HG03196 (cell line): ENCODE measurements at regions not wholly inside any gene's neighbourhood (a gene's known extent, or its start where the extent isn't known, plus 50 kb on each side); places are given as distances from the start of the nearest gene placed in this dataset.
"Not testable (repeated sequence)": the region's sequence is repeated elsewhere in the genome, so short reads cannot be mapped to it uniquely, and the experiment has no call there.

Experiments used
- ATAC-seq: cut with Tn5 transposase; IDR thresholded peaks from one replicate; pipeline ENCODE4 v1.9.1; 2021; ENCODE audit not compliant: unreplicated experiment

DNA sequence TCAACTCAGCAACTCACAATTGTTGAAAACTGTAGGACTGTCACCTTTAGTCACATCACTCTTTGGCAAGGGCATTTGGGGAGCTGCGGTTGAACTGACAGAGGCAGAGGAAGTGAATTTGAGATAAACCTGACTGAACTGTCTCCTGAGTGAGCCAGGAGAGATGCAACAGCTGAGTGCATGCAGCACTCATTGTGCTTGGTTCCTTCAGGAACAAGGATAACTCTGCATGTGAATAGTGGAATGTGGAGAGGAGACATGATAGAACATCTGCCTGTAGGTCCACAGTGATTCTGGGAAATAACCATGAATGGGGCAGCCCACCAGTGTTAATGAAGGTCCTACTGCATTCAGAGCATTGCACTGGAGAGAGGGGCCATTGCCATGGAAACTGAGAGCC, 494.7 kb downstream of the STK39 start:
- ATAC-seq: no peak

DNA sequence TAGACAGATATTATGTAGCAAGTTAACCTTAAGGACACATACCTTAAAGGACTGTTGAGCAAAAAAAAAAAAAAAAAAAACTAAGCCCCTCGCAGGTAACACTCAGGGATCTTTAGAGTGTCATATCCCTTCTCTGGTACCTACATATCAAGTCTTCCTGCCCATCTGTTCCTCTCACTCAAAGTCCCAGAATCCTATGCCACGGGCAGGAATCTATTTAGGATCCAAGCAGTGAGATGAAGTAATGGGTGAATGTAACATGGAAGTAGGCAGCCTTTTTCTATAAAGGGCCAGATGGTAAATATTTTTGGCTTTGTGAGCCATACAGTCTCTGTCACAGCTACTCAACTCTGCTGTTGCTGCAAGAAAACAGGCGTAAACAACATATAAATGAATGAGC, 496.7 kb downstream of the STK39 start:
- no peak for ATAC-seq

GRCh38 chr2:167749660-167750059, 497.7 kb downstream of the STK39 start:
- ATAC-seq: no peak

GRCh38 chr2:167749016-167749415, 498.4 kb downstream of the STK39 start:
- ATAC-seq: no peak

DNA sequence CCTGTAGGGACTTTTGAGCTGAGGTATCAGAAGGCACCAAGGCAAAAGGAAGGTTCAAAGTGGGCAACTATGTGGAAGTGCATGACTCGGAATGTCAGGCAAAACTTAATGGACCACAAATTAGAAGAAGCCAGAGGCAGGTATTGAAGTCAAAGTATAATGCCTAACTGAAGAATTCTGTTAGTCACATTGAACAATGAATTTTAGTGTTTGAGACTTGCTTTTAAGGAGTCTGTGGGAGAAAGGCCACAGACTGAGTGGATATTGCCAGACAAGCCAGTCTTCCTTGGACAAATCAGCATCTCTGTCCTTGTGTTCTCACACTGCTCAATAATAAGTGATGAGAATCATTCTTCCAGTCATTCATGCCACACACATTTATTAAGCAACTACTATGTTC, 498.9 kb downstream of the STK39 start:
- ATAC-seq: no peak

DNA sequence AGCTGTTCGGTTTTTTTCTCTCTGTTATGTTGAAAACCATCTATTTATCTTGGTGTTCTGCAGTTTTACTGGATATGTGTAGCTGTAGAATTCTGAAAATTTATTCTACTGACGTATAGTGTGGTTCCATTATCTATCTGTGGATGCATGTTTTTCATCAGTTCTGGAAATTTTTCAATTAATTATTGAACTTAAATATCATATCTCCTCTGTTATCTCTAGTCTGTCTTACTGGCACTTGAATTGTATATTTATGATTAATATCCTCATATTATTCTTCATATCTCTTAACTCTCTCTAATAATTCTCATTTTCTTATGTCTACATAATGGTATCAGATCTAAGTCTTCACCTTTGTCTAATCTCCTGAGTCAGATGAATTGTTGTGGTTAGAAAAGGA, 501.7 kb downstream of the STK39 start:
- no peak for ATAC-seq

GRCh38 chr2:167739921-167740320, 507.5 kb downstream of the STK39 start:
- ATAC-seq: not testable (repeated sequence)

GRCh38 chr2:167733747-167734146, 513.6 kb downstream of the STK39 start:
- ATAC-seq: no peak

GRCh38 chr2:167732326-167732725, 515.1 kb downstream of the STK39 start:
- ATAC-seq: no peak

DNA sequence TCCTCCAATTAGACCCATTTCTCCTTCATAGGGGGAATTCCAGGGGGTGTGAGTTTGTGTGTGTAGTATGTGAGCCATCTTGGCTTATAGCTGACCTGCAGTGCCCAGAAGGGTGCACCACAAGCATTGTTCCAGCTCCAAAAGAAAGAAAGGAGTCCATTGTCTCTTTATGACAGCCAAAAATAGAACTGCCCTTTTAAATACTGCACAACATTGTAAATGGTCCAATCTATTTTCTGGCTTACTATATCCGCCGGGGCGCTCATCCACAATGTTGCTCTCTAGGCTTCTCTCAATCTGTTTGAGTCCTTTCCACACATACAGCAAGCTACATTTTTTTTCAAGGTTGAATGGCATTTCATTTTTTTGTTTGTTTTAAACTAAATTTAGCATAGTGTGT, 517.5 kb downstream of the STK39 start:
- no peak for ATAC-seq

GRCh38 chr2:167726788-167727187, 520.6 kb downstream of the STK39 start:
- ATAC-seq: no peak

DNA sequence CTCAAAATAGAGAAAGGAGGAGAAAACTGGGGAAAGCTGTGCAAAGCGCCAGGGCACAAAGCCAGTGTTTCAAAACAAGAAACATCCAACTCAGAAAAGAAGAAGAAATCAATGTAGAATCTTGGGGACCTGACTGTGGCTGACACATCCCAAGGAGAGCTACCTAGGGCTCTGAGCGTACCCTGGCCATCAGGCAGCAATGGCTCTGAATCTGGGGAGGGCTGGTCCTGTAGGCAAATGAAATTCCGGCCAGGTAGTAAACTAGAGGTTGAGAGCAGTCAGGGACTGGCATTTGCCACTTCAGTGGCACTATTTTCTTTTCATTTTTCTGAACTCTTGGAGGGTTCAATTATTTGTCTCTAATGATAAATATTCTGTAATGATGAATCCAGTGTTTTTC, 525.8 kb downstream of the STK39 start:
- ATAC-seq: no peak

GRCh38 chr2:167719410-167719809, 528.0 kb downstream of the STK39 start:
- no peak for ATAC-seq

DNA sequence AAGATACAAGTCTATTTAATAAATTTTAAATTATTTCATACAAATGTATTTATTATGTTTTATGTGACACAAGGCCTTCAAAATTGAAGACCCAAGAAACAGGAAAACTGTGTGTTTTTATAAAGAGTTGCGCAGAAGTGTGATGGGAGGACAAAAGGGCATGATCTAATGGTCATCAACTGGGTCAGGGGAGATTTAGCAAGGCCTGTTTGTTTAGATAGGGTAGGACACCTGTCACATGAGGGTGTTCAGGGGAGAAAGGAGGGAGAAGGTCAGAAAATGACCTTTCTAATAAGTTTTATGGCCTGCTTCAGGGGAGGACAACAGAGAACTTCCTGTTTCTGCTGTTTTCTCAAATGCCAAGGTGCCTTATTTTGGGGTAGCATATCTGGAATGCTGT, 528.8 kb downstream of the STK39 start:
- no peak for ATAC-seq

DNA sequence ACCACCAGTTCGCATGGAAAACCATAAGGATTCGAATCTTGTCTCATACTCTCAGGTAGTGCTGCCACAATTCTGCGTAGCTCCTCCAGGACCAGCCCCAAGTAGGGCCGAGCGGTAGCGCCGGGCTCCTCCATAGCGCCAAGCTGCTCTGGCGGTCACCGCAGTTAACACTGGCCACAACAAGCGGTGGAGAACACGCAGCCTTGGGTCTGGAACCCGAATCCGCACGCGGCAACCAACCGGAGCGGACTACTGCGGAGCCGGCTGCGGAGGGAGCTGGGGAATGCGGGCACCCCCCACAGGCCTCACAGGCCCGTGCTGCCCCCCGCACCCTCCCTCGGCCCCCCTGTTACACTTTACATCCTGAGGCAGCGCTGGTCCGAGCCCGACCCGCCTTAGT, 531.5 kb downstream of the STK39 start:
- no peak for ATAC-seq

DNA sequence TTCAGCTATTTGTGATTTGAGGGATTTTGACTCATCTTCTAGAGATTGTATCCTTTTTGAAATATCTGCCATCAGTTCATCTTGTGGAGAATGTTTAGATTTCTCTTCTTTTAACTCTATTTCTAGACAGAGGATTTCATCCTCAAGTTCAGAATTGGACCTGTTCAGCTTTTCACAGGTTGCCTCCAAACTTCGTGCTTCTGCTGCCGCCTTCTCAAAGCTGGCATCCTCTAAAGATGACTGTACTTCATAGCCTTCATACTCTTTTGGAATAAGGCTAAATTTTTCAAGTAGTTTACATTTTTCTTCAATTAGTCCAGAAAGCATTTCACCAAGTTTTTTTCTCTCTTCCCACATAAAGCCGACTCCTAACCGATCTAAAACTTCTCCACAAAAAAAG, 531.9 kb downstream of the STK39 start:
- ATAC-seq: not testable (repeated sequence)

DNA sequence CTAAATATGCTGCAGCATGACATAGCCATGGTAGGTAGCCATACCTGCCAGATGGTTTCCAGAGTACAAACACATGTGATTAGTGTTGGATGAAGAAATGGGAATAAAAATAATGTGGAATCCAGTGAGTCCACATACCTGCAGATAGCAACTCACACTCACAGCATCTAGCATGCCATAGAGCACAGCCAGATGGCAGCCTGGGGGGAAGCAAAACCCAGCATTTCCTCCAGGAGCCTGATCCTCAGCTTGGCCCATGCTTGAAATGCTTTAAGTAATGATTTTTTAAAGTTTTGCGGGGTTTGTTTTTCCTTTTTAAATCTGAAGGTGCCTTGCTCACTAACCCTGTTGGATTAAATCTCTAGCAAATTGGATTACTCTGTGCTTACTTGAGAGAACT, 535.1 kb downstream of the STK39 start:
- no peak for ATAC-seq

DNA sequence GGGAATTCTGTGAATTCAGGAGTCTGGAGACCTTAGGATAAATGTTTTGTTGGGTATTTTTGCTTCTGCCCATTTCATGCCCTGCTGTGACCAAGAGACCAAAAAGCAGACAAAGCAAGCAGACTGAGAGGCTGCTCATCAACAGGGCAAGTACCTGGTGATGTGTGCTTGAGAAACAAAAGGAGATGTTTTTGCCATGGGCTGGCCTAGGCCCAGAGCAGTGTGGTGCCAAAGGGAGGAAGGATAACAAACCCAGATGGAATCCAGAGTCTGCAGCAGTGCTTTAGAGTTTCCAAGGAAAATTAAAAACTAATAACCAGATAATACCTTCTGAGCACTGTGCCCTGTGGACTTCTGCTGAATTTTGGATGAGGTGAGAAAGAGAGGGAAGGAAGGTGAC, 538.4 kb downstream of the STK39 start:
- no peak for ATAC-seq

DNA sequence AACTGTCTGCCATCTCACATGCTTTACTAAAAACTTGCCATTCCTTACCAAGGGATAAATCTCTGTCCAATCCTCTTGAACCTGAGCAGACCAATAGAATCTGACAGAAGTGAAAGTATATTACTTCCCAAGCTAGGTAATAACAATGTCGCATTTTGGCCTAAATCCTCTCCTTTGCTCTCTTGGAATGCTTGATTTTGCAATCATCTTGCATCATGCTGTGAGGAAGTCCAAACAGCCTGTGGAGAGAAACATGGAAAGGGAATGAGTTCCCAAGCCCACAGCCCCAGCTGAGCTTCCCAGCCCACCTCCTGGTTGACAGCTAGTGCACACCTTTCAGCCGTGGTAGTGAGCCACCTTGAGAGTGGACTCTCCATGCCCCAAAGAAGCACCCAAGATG, 540.6 kb downstream of the STK39 start:
- ATAC-seq: no peak

GRCh38 chr2:167703441-167703840, 544.0 kb downstream of the STK39 start:
- no peak for ATAC-seq

DNA sequence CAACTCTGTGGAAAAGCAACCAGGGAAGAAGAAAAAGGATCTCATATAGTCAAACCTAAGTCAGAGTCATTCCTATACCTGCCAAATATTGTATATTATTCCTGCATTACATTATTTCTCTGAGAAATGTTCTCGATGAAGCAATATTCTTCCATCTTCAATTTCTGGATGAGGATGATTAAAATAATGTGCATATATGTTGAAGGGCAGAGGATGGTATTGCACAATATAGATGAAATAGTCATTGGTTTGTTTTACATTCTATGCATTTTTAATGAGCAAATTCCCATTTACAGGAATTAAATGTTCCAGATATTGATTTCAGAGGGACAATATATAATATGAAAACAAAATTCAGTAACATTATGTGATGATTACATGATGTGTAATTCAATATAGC, 545.2 kb downstream of the STK39 start:
- ATAC-seq: no peak

GRCh38 chr2:167701651-167702050, 545.7 kb downstream of the STK39 start:
- ATAC-seq: no peak

- no peak for ATAC-seq
Measured at GRCh38 chr2:167697948-167698347, 549.4 kb downstream of the STK39 start.

GRCh38 chr2:167697194-167697593, 550.2 kb downstream of the STK39 start:
- ATAC-seq: no peak
